SKM-1 treated with dmso at 0.1 percent for 144 hours (cell line): ENCODE measurements at regions not wholly inside any gene's neighbourhood (a gene's known extent, or its start where the extent isn't known, plus 50 kb on each side); places are given as distances from the start of the nearest gene placed in this dataset.

Source experiments
- DNase-seq: peaks from one replicate; lab custom pipeline; 2025; ENCODE audit not compliant: unreplicated experiment; lab: John Stamatoyannopoulos, UW

GRCh38 chr20:52820641-52821292 lies 151.4 kb upstream of the TSHZ2 start:
- DNase-seq: no peak

DNA sequence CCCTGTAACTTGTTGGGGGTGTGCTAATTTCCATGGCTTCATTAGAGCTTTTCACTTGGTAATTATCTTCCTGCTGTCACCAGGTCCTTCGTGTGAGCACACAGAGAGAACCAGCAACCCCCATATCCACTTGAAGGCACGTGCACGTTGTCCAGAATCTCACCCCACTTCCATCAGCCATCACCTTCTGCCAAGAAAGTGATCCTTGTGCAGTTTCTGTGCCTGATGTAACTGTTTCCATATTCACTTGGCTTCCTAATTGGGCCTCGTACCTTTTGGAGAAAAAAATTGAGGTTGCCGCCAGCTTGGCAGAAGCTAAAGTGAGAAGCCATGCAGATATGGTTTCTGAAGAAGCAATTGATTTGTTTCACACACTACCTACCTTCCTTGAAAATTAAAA lies 153.7 kb upstream of the TSHZ2 start:
- no peak for DNase-seq

DNA sequence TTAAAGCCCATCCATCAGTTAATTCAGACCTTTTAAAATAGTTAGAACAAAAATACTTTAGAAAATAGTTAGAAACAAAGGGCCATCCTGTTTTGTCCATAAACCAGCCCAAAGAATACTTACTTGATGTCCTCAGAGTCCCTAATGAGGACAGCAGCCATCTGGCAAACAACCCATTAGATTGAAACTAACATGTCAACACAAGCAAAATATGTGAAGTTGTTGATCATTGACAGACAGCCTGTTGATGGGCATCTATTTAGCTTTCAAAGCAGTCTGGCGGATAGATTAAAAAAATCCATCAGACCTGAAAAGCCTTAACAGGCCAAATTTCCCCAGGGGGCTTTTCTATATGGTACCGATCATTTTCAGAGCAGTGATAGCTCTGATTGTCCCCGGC lies 154.2 kb upstream of the TSHZ2 start:
- no peak for DNase-seq

- no peak for DNase-seq
Observed at GRCh38 chr20:52817511-52817910, 154.6 kb upstream of the TSHZ2 start.

- no peak for DNase-seq
Observed at GRCh38 chr20:52814371-52814770, 157.8 kb upstream of the TSHZ2 start.

- DNase-seq: no peak
Observed at GRCh38 chr20:52812231-52812847, 159.8 kb upstream of the TSHZ2 start.

DNA sequence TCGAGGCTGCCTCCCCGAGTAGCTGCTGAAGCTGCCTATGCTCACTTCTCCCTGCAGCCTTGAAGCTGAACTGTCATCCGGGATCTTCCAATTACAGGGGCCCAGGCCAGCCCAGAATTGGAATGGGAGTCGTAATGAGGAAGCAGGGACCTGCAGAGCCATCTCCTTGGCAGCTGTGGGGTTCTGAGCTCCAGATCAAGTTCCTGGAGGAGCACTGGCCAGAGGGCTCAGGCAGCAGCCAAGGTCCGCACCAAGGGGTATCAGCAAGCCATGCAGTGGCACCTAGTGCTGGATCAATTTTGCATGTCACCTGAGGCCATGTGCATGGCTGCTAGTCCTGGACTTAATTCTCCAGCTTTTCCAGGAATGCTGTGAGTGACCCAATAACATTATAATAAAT lies 163.2 kb upstream of the TSHZ2 start:
- no peak for DNase-seq

DNA sequence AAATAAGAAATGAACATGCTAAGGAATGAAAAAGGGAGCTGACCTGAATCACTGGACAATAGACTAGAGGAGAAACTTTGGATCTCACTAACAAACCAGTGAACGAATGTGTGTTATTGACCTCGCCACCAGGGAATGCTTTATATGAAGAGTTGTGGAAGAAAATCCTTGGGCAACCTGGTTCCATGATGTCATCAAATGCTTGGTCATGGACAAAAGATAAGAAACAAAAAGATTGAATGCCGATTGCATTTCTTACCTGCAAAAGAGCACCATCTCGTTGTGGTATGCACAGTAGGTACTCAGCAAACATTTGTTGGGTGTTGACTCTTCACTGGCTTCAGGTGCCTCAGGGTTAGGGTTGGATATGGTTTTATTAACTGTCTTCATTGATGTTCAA lies 165.2 kb upstream of the TSHZ2 start:
- DNase-seq: no peak

DNA sequence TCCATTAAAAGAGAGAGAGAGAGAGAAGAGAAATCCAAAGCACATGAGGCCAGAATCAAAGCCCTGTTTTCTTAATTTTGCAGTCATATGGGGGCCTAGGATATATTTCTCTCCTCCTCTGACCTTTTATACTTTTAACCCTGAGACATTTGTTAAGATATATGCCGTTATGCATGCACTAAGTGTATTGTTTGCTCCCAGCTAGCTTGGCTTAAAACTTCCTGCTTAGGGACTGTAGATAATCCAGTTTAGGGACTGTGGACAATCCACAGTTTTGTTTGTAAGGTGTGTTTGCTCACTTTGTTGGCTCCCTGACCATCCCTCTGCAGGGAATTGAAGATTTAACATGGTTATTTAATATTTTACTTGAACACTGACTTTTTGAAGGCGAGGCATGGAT lies 166.3 kb upstream of the TSHZ2 start:
- no peak for DNase-seq

GRCh38 chr20:52805296-52805571 lies 166.9 kb upstream of the TSHZ2 start:
- DNase-seq: no peak

GRCh38 chr20:52804497-52805295 lies 167.5 kb upstream of the TSHZ2 start:
- no peak for DNase-seq

DNA sequence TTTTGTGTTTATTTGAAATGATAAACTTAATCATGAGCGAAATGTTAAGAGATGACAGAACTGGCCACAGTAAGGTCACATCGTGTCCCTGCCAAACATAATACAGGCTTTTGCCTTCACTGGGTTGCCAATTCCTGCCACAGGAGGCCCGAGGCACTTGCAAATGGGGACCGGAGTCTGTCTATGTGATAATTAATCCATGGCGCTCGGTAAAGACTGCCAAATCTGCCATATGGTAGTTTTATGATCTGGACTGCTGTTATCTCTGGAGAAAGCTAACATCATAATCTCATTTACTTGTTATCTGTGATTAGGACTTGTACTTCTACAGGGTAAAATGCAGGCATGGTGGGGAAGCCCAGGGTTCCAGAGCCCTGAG lies 170.5 kb upstream of the TSHZ2 start:
- no peak for DNase-seq

- DNase-seq: no peak
Observed at GRCh38 chr20:52800734-52801627, 171.2 kb upstream of the TSHZ2 start.

- DNase-seq: no peak
Observed at GRCh38 chr20:52799130-52799529, 173.0 kb upstream of the TSHZ2 start.

DNA sequence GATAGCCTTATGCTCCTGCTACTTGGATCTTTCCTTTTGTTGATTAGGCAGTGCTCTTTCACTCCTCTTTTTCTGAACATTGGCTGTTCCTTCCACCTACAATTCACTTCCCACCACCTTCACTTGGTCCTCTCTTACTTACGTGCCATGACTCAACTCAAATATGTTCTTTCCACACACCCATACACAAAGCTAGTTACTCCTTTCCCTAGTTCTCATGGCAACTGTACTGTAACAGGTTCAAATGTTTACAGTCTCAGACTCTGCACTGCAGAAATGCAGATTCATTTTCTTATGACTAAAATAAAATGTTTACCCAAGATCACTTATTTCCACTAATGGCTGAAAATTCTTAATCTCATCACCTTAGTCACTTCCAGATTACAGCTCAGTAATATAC lies 174.0 kb upstream of the TSHZ2 start:
- no peak for DNase-seq

GRCh38 chr20:52794853-52795252 lies 177.3 kb upstream of the TSHZ2 start:
- DNase-seq: no peak

DNA sequence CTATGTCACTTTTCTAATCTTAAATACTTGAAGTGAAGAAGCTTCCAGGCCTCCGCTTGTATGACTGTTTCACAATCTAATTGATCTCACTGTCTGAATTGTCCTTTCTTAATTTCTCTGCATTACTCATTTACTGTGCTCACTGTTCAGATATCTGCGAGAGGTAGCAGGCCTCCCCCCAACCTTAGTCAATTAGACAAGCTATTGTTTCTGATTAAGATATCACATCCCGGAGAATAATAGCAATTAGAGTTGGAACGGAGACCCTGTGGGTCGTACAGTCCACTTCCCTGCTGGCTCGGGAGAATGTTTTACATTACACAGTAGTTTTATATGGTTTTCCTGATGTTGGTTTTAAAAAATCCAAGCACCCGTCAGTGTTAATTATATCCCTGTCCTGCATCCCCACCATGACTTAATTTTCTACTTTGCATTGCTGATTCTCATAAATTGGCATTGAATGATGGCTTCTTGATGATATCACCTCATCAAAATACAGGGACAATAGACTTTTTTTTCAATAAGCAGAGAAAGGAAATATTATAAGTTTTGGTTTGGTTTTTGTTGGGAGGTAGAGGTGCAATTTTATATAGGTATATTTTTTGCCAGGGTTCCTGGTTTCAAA lies 178.7 kb upstream of the TSHZ2 start:
- no peak for DNase-seq

DNA sequence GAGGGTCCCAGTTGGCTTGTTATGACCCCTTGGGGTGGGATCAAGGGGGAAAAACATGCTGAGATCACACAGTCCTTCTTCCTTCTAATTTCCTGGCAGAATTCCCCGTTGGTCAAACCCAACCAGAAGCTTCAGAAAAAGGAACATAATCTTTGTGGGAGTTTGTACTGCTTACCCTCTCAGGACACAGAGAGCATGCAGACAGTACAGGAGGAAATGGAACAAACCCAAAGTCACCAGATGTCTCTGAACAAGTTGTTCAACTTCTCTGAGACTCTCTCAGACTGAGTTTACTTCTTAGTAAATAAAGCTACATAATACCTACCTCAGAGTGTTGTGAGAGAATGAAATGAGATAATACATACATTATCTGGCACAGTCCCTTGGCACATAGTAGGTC lies 181.1 kb upstream of the TSHZ2 start:
- no peak for DNase-seq

DNA sequence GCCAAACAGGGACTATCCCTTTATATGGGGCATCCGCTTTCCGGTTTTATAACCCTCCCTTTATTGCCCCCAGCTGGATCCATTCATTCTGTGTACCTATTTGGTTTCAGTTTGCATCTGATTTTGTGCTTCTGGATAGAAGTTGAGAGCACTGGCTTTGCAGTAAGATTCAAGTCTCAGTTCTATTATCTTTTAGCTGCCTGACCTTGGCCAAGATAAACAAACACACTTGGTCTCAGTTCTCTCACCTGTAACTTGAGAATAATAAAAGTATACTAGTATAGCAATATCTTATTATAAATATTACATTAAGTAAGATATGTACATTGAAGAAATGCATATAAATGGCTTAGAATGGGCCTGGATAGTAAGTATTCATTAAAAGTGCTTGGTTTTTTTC lies 182.4 kb upstream of the TSHZ2 start:
- DNase-seq: no peak

DNA sequence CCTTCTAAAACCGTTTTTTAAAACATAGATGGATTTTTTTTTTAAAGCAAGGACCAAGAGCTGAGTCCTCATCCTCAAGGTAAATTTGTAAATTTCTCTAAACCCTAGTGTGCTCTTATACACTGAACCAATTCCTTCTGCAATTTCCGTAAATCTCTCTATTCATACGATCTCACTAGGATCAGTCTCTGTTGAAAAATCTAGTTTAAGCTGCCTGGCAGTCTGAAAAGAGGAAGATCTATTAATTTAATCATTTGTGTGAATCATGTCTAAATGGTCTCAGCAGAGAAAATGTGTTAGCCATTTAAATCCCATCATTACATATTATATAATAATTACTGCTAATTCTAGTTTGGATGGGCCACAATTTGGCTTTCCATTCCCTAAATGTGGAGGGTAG lies 184.2 kb upstream of the TSHZ2 start:
- DNase-seq: no peak

DNA sequence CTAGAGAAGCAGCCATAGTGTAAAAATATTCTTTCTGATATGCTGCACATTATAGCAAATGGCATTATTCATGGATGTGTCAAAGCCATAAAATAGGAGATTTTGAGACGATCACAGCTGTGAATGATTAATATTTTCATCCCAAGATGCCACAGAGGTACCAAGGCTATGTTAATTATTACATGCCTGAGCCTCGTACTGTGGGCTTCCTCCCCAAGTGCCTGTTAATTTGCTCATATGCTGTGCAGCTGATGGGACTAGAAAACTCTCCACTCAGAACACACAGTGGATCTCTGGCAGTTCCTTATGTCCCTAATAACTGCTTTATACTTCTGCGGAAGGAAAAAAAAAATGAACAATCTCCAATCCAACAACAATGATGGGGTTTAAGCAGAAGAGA lies 184.9 kb upstream of the TSHZ2 start:
- no peak for DNase-seq
